ENCODE measurements at regions not wholly inside any gene's neighbourhood (a gene's known extent, or its start where the extent isn't known, plus 50 kb on each side); places are given as distances from the start of the nearest gene placed in this dataset.

DNA sequence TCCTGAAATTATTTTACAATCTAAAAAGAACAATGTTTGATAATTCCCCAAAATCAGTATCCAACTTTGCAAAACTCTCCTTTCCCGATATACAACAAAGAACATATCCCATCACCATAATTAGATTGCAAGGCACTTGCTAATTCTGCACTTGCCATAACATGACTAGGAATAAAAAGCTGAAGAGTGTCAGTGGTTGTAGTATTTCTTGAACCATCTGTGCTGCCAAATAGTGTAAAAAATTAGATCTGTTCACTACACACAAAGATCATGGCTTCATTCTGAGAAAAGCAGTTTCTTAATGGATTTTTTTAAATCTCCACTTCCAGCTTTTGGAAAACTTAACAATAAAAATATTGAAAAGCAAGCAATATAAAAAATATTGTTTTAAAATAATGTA, 259.5 kb upstream of the FAM174A start:
- H3K79me2 ChIP-seq (ENCODE audit: control insufficient read depth in 1 of 2, insufficient read depth in 2 of 2, low read length in 2 of 2): no peaks in the 10 kb centered on the region
- H2BK15ac ChIP-seq (ENCODE audit: low read length): no peak overlapping the region
- POLR2A ChIA-PET (ENCODE audit: partially characterized antibody): no interaction called here
- H3K79me1 ChIP-seq (ENCODE audit: low read depth, low read length): no peaks in the 10 kb centered on the region
- H3K14ac ChIP-seq (ENCODE audit: insufficient read length): no peak overlapping the region
- no peaks in the 10 kb centered on the region for H3K23me2 ChIP-seq (ENCODE audit: low read depth, low read length)
- H3K56ac ChIP-seq (replicated peaks; ENCODE audit: insufficient read length, low read depth, low read length): no peak overlapping the region
- H4K5ac ChIP-seq (ENCODE audit: insufficient read length, low read depth, low read length): no peak overlapping the region
- H3K4ac ChIP-seq (replicated peaks; ENCODE audit: insufficient read length, low read depth, low read length): no peak overlapping the region
- no peak overlapping the region for H3K23ac ChIP-seq (ENCODE audit: insufficient read length)
- DNase-seq (ENCODE audit: low read depth in 1 of 2, low spot score in 2 of 2) (no peak), FAIRE-seq (no peak)
- H2BK5ac ChIP-seq (ENCODE audit: low read depth, low read length): no peak overlapping the region
- no peak overlapping the region for H3K27ac ChIP-seq (ENCODE audit: low read depth, low read length)
- H3K18ac ChIP-seq (ENCODE audit: extremely low read depth, low read length): no peak overlapping the region
- H4K20me1 ChIP-seq (replicated peaks in 1 of 2; ENCODE audit: control insufficient read depth in 1 of 2, insufficient read depth in 2 of 2, low read length in 2 of 2): no peaks in the 10 kb centered on the region
- no peak overlapping the region for H2BK120ac ChIP-seq (replicated peaks; ENCODE audit: low read depth, low read length)
- H3K4me1 ChIP-seq (replicated peaks in 1 of 4; ENCODE audit: control insufficient read depth in 3 of 4, insufficient read depth in 4 of 4, low read length in 3 of 4): no peaks in the 10 kb centered on the region
- 93% methylated on average over 1 of the region's 1 CpG; no CpG with 5 or more reads in 1 of the 2 experiments for WGBS, 2 experiments (ENCODE audit: extremely low coverage in 1 of 2, insufficient coverage in 1 of 2, insufficient read length in 1 of 2, insufficient replicate concordance in 2 of 2, low coverage in 1 of 2, low lambda C conversion rate in 2 of 2, missing lambda C conversion rate in 1 of 2)
- no peak overlapping the region for H3K4me2 ChIP-seq (ENCODE audit: insufficient read depth in 1 of 2, low read depth in 2 of 2, low read length in 2 of 2)
- no peak overlapping the region for H4K8ac ChIP-seq (ENCODE audit: extremely low read depth, insufficient read depth, low read length)
- no peaks in the 10 kb centered on the region for H3K36me3 ChIP-seq (ENCODE audit: control insufficient read depth in 2 of 4, insufficient read depth in 4 of 4, low read length in 3 of 4)
- no peak overlapping the region for H3K9ac ChIP-seq (replicated peaks in 1 of 4; ENCODE audit: extremely low read depth in 1 of 4, low read depth in 3 of 4, low read length in 3 of 4)
- no peak overlapping the region for H4K91ac ChIP-seq (replicated peaks; ENCODE audit: insufficient read length, low read length)
- H2AK5ac ChIP-seq (ENCODE audit: low read depth, low read length): no peak overlapping the region
- no peak overlapping the region for H2AFZ ChIP-seq (ENCODE audit: low read length)
- no peak overlapping the region for H3K4me3 ChIP-seq (ENCODE audit: extremely low read depth in 1 of 4, insufficient read depth in 2 of 4, low read depth in 3 of 4, low read length in 4 of 4)
- H2BK12ac ChIP-seq (ENCODE audit: low read depth, low read length): no peak overlapping the region
- CTCF ChIA-PET (ENCODE audit: partially characterized antibody): no interaction called here
- TF ChIP-seq SIRT6 (IDR thresholded peaks at IDR 0.05; ENCODE audit: low read length) (no peak), CHD1 (IDR thresholded peaks at IDR 0.05; ENCODE audit: low read depth, low read length) (no peak), SUZ12 (IDR thresholded peaks at IDR 0.05; ENCODE audit: low read length) (no peak), NANOG (IDR thresholded peaks at IDR 0.05; ENCODE audit: insufficient read depth, low read depth, low read length, poor library complexity, severe bottlenecking) (no peak), RAD21 (IDR thresholded peaks at IDR 0.05 in 1 of 2, conservative IDR thresholded peaks at IDR 0.05 in 1 of 2; ENCODE audit: low read depth in 2 of 2, low read length in 2 of 2) (no peak), SIX5 (IDR thresholded peaks at IDR 0.05; ENCODE audit: low read depth, low read length) (no peak), POU5F1 (IDR thresholded peaks at IDR 0.05; ENCODE audit: low read depth, low read length) (no peak), KDM5A (IDR thresholded peaks at IDR 0.05; ENCODE audit: low read length) (no peak), RNF2 (IDR thresholded peaks at IDR 0.05; ENCODE audit: borderline replicate concordance, low read depth, low read length, missing control alignments, poor library complexity, severe bottlenecking) (no peak)
- H3K9me3 ChIP-seq (ENCODE audit: insufficient read depth in 2 of 2, low read depth in 1 of 2, low read length in 1 of 2): no peaks in the 10 kb centered on the region
- H2BK20ac ChIP-seq (ENCODE audit: low read length): no peak overlapping the region
- H3K27me3 ChIP-seq (replicated peaks in 1 of 4; ENCODE audit: control insufficient read depth in 3 of 4, extremely low read depth in 1 of 4, insufficient read depth in 3 of 4, low read length in 3 of 4): no peaks in the 10 kb centered on the region

All from H1 (cell line).